DOHH2 (cell line): ENCODE measurements at regions not wholly inside any gene's neighbourhood (a gene's known extent, or its start where the extent isn't known, plus 50 kb on each side); places are given as distances from the start of the nearest gene placed in this dataset.

Experiments used
- H3F3A ChIP-seq: fragments of 200-600 bp; sonication (generic), shearing (Covaris generic); 2 replicates; pipeline ENCODE4 v1.6.0; 2016; ENCODE audit warnings: antibody characterized with exemption, mild to moderate bottlenecking; ENCODE audit not compliant: control insufficient read depth, insufficient read depth
- H3K27ac ChIP-seq: fragments of 200-600 bp; sonication (generic); 2 replicates; pipeline ENCODE4 v1.5.1; 2014; ENCODE audit warnings: low read depth, mild to moderate bottlenecking, low read length, moderate library complexity
- H3K27me3 ChIP-seq: fragments of 200-600 bp; sonication (generic); 2 replicates; pipeline ENCODE4 v1.6.1; 2014; ENCODE audit warnings: mild to moderate bottlenecking, low read length, mixed read lengths; ENCODE audit not compliant: control insufficient read depth
- H3K36me3 ChIP-seq: fragments of 200-600 bp; sonication (generic); 2 replicates; pipeline ENCODE4 v1.6.1; 2014; ENCODE audit warnings: mild to moderate bottlenecking, low read length, moderate library complexity, mixed read lengths; ENCODE audit not compliant: control insufficient read depth
- H3K4me1 ChIP-seq: fragments of 200-600 bp; sonication (generic); 2 replicates; pipeline ENCODE4 v1.6.1; 2014; ENCODE audit warnings: mild to moderate bottlenecking, low read length, mixed read lengths; ENCODE audit not compliant: control insufficient read depth
- H3K4me2 ChIP-seq: fragments of 200-600 bp; sonication (generic); 2 replicates; pipeline ENCODE4 v1.6.0; 2014; ENCODE audit warnings: mild to moderate bottlenecking, low read length, moderate library complexity
- H3K4me3 ChIP-seq: fragments of 200-600 bp; sonication (generic); 2 replicates; pipeline ENCODE4 v1.5.1; 2014; ENCODE audit warnings: mild to moderate bottlenecking, low read length, mixed read lengths
- H3K79me2 ChIP-seq: fragments of 200-600 bp; sonication (generic); 2 replicates; pipeline ENCODE4 v1.6.1; 2014; ENCODE audit warnings: mild to moderate bottlenecking, low read length, mixed read lengths; ENCODE audit not compliant: control insufficient read depth
- H3K9me2 ChIP-seq: fragments of 200-600 bp; sonication (generic); replicated peaks from 2 replicates; pipeline ENCODE4 v1.6.1; 2014; ENCODE audit warnings: mild to moderate bottlenecking, low read length, mixed read lengths; ENCODE audit not compliant: control insufficient read depth
- H3K9me3 ChIP-seq: fragments of 200-600 bp; sonication (generic); 2 replicates; pipeline ENCODE4 v1.6.1; 2014; ENCODE audit warnings: antibody characterized with exemption, low read length, mixed read lengths; ENCODE audit not compliant: control insufficient read depth, insufficient read depth
- H4K20me1 ChIP-seq: fragments of 200-600 bp; sonication (generic); 2 replicates; pipeline ENCODE4 v1.6.0; 2014; ENCODE audit warnings: low read depth, mild to moderate bottlenecking, antibody characterized with exemption, low read length, moderate library complexity; ENCODE audit not compliant: control insufficient read depth, insufficient read depth
- CTCF ChIP-seq: fragments of 200-600 bp; sonication (generic); IDR thresholded peaks from one replicate; pipeline ENCODE4 v1.5.1; 2014; ENCODE audit warnings: antibody characterized with exemption, mild to moderate bottlenecking, low read depth, low read length; ENCODE audit not compliant: poor library complexity, severe bottlenecking
- EZH2phosphoT487 ChIP-seq: fragments of 200-600 bp; sonication (generic); IDR thresholded peaks from 2 replicates; pipeline ENCODE4 v1.6.1; 2017; ENCODE audit warnings: borderline replicate concordance, mild to moderate bottlenecking, antibody characterized with exemption, low read length, moderate library complexity, mixed read lengths

- Histone ChIP-seq H4K20me1 (no peaks in the 10 kb centered on the region), H3K4me3 (no peak overlapping the region), H3K4me1 (no peaks in the 10 kb centered on the region), H3K27ac (no peak overlapping the region), H3K36me3 (no peaks in the 10 kb centered on the region), H3K9me3 (no peaks in the 10 kb centered on the region), H3K4me2 (no peak overlapping the region), H3K79me2 (no peaks in the 10 kb centered on the region), H3K9me2 (no peaks in the 10 kb centered on the region), H3K27me3 (no peaks in the 10 kb centered on the region), H3F3A (no peaks in the 10 kb centered on the region)
- TF ChIP-seq CTCF: no peak
- no peak for TF ChIP-seq EZH2phosphoT487
These were observed 233.6 kb upstream of the SLC24A2 start for GRCh38 chr9:20022410-20022809.

GRCh38 chr9:20016611-20017010 lies 227.8 kb upstream of the SLC24A2 start:
- Histone ChIP-seq H3K4me1 (peaks cover 12% of the 10 kb centered on the region), H3K9me2 (no peaks in the 10 kb centered on the region)

GRCh38 chr9:20015427-20015931 lies 226.6 kb upstream of the SLC24A2 start:
- H3K9me2 ChIP-seq: no peaks in the 10 kb centered on the region
- no peaks in the 10 kb centered on the region for H3K27me3 ChIP-seq
- peaks cover 12% of the 10 kb centered on the region for H3K4me1 ChIP-seq
- H4K20me1 ChIP-seq: no peaks in the 10 kb centered on the region
- peak overlapping the region; percentile 43 for H3K27ac ChIP-seq
- no peaks in the 10 kb centered on the region for H3K36me3 ChIP-seq
- peak overlapping the region; percentile 41 for H3K4me2 ChIP-seq
- no peaks in the 10 kb centered on the region for H3K79me2 ChIP-seq
- H3K4me3 ChIP-seq: peak overlapping the region; percentile 37
- H3K9me3 ChIP-seq: no peaks in the 10 kb centered on the region
- H3F3A ChIP-seq: 0 out of 2 replicates have a peak, but pooled peaks cover 3% of the 10 kb centered on the region
- TF ChIP-seq CTCF: no peak
- TF ChIP-seq EZH2phosphoT487: no peak

More at GRCh38 chr9:20016611-20017010, 227.8 kb upstream of the SLC24A2 start:
- Histone ChIP-seq H3F3A (0 out of 2 replicates have a peak, but pooled peaks cover 3% of the 10 kb centered on the region), H3K79me2 (no peaks in the 10 kb centered on the region), H3K27ac (no peak overlapping the region), H3K4me3 (no peak overlapping the region), H3K27me3 (no peaks in the 10 kb centered on the region), H3K4me2 (no peak overlapping the region), H3K36me3 (no peaks in the 10 kb centered on the region), H3K9me3 (no peaks in the 10 kb centered on the region), H4K20me1 (no peaks in the 10 kb centered on the region)
- TF ChIP-seq CTCF (no peak), EZH2phosphoT487 (no peak)
